GM23338 (cell line): ENCODE measurements at regions not wholly inside any gene's neighbourhood (a gene's known extent, or its start where the extent isn't known, plus 50 kb on each side); places are given as distances from the start of the nearest gene placed in this dataset.

Experiments
- ATAC-seq: fragments of 200-7000 bp; cut with Tn5 transposase; 3 replicates; pipeline ENCODE4 v1.9.1; 2020
- DNase-seq: peaks from one replicate; pipeline ENCODE4 v3.0.0-alpha.2; 2015; ENCODE audit warnings: low spot score
- H2AFZ ChIP-seq: fragments of 200-600 bp; sonication (generic); 2 replicates; pipeline ENCODE4 v1.8.0; 2016; ENCODE audit warnings: antibody characterized with exemption, mild to moderate bottlenecking, moderate library complexity
- H3F3A ChIP-seq: fragments of 200-600 bp; sonication (generic); replicated peaks from 2 replicates; pipeline ENCODE4 v1.8.0; 2017; ENCODE audit warnings: antibody characterized with exemption, mixed run types, low read depth
- H3K27ac ChIP-seq: fragments of 200-600 bp; sonication (generic); 2 replicates; pipeline ENCODE4 v1.6.1; 2016; ENCODE audit warnings: low read depth
- H3K27me3 ChIP-seq: fragments of 200-600 bp; sonication (generic); 2 replicates; pipeline ENCODE4 v1.8.0; 2016; ENCODE audit warnings: mild to moderate bottlenecking, mixed run types, moderate library complexity; ENCODE audit not compliant: insufficient read depth
- H3K36me3 ChIP-seq: fragments of 200-600 bp; sonication (generic); 2 replicates; pipeline ENCODE4 v1.8.0; 2016; ENCODE audit warnings: mild to moderate bottlenecking; ENCODE audit not compliant: insufficient read depth
- H3K4me1 ChIP-seq: fragments of 200-600 bp; sonication (generic); 2 replicates; pipeline ENCODE4 v1.8.0; 2016; ENCODE audit warnings: mild to moderate bottlenecking, moderate library complexity; ENCODE audit not compliant: insufficient read depth
- H3K4me2 ChIP-seq: fragments of 200-600 bp; sonication (generic); 2 replicates; pipeline ENCODE4 v1.7.1; 2017; ENCODE audit warnings: mixed run types
- H3K4me3 ChIP-seq: fragments of 200-600 bp; sonication (generic); 2 replicates; pipeline ENCODE4 v1.6.1; 2016; ENCODE audit warnings: mixed run types
- H3K79me2 ChIP-seq: fragments of 200-600 bp; sonication (generic); replicated peaks from 2 replicates; pipeline ENCODE4 v1.8.0; 2017; ENCODE audit warnings: mild to moderate bottlenecking; ENCODE audit not compliant: insufficient read depth
- H3K9me2 ChIP-seq: fragments of 200-600 bp; sonication (generic); 2 replicates; pipeline ENCODE4 v1.8.0; 2017; ENCODE audit not compliant: insufficient read depth
- H4K20me1 ChIP-seq: fragments of 200-600 bp; sonication (generic); replicated peaks from 2 replicates; pipeline ENCODE4 v1.8.0; 2017; ENCODE audit warnings: mild to moderate bottlenecking; ENCODE audit not compliant: insufficient read depth
- H3K27ac Mint-ChIP-seq: 2 replicates; pipeline ENCODE4 v1.8.0; 2020; ENCODE audit warnings: inconsistent platforms, mild to moderate bottlenecking, moderate library complexity, mixed read lengths
- H3K27me3 Mint-ChIP-seq: 3 replicates; pipeline ENCODE4 v1.8.0; 2022; ENCODE audit warnings: low read depth, mild to moderate bottlenecking, moderate library complexity, mixed read lengths, inconsistent platforms; ENCODE audit not compliant: insufficient read depth, poor library complexity
- H3K36me3 Mint-ChIP-seq: 3 replicates; pipeline ENCODE4 v1.8.0; 2021; ENCODE audit warnings: low read depth, mild to moderate bottlenecking, inconsistent platforms, moderate library complexity, mixed read lengths
- H3K4me1 Mint-ChIP-seq: 3 replicates; pipeline ENCODE4 v1.8.0; 2020; ENCODE audit warnings: mild to moderate bottlenecking, inconsistent platforms, mixed read lengths
- H3K4me3 Mint-ChIP-seq: 3 replicates; pipeline ENCODE4 v1.8.0; 2021; ENCODE audit warnings: moderate library complexity, mild to moderate bottlenecking, inconsistent platforms, mixed read lengths
- H3K9me3 Mint-ChIP-seq: 3 replicates; pipeline ENCODE4 v1.8.0; 2020; ENCODE audit warnings: moderate library complexity, mild to moderate bottlenecking, inconsistent platforms, mixed read lengths
- CREB1 ChIP-seq: fragments of 250-450 bp; sonication (Bioruptor Pico); IDR thresholded peaks from 2 replicates; pipeline ENCODE4 v1.5.0; 2020; ENCODE audit warnings: low read depth, mild to moderate bottlenecking, moderate library complexity
- CTCF ChIP-seq, 2 experiments: fragments of 200-600 bp in 1 of 2; sonication (generic) in 1 of 2; conservative IDR thresholded peaks; 2 replicates each; pipeline versions ENCODE4 v1.5.1 to v1.6.1; 2016 to 2017; ENCODE audit warnings: antibody characterized with exemption in 2 of 2, low read depth in 2 of 2, mild to moderate bottlenecking in 2 of 2, moderate library complexity in 1 of 2
- EZH2 ChIP-seq: fragments of 200-600 bp; sonication (generic); IDR thresholded peaks from one replicate; pipeline ENCODE4 v1.8.0; 2017; ENCODE audit warnings: antibody characterized with exemption, mild to moderate bottlenecking, low read depth; ENCODE audit not compliant: unreplicated experiment
- EZH2phosphoT487 ChIP-seq: fragments of 200-600 bp; sonication (generic); IDR thresholded peaks from one replicate; pipeline ENCODE4 v1.8.1; 2018; ENCODE audit warnings: antibody characterized with exemption; ENCODE audit not compliant: unreplicated experiment
- JUNB ChIP-seq: IDR thresholded peaks from one replicate; pipeline ENCODE4 v1.6.1; 2016; ENCODE audit warnings: antibody characterized with exemption; ENCODE audit not compliant: unreplicated experiment
- NANOG ChIP-seq: IDR thresholded peaks from 2 replicates; pipeline ENCODE4 v1.6.1; 2016; ENCODE audit warnings: antibody characterized with exemption, borderline replicate concordance
- POLR2AphosphoS5 ChIP-seq: IDR thresholded peaks from 2 replicates; pipeline ENCODE4 v1.6.1; 2016; ENCODE audit warnings: antibody characterized with exemption, low read depth
- REST ChIP-seq: IDR thresholded peaks from one replicate; pipeline ENCODE4 v1.6.1; 2018; ENCODE audit warnings: antibody characterized with exemption; ENCODE audit not compliant: unreplicated experiment
- STAT1 ChIP-seq: IDR thresholded peaks from one replicate; pipeline ENCODE4 v1.6.1; 2016; ENCODE audit warnings: antibody characterized with exemption; ENCODE audit not compliant: unreplicated experiment
- ZNF114 ChIP-seq: fragments of 250-450 bp; sonication (Bioruptor Pico); IDR thresholded peaks from 2 replicates; pipeline ENCODE4 v1.5.0; 2020; ENCODE audit warnings: mild to moderate bottlenecking, moderate library complexity
- ZNF331 ChIP-seq: fragments of 250-450 bp; sonication (Bioruptor Pico); IDR thresholded peaks from 2 replicates; pipeline ENCODE4 v1.5.0; 2020; ENCODE audit warnings: low read depth, mild to moderate bottlenecking, moderate library complexity
- ZNF462 ChIP-seq: fragments of 250-450 bp; sonication (Bioruptor Pico); IDR thresholded peaks from 2 replicates; pipeline ENCODE4 v1.5.0; 2020; ENCODE audit warnings: mild to moderate bottlenecking, moderate library complexity

GRCh38 chr11:104763930-104764709, 134.1 kb downstream of the CASP12 start:
- no peaks in the 10 kb centered on the region for H4K20me1 ChIP-seq
- no peaks in the 10 kb centered on the region for H3F3A ChIP-seq
- H3K9me2 ChIP-seq: 0 out of 2 replicates have a peak, but pooled peaks cover 2% of the 10 kb centered on the region
- DNase-seq: no peak
- peaks cover 14% of the 10 kb centered on the region for H3K9me3 Mint-ChIP-seq
- H3K4me1 Mint-ChIP-seq: peaks cover 14% of the 10 kb centered on the region
- H3K4me1 ChIP-seq: peaks cover 24% of the 10 kb centered on the region; the same call in 1 of the 2 replicates
- no peaks in the 10 kb centered on the region for H3K27me3 ChIP-seq
- peak overlapping the region; percentile 67; the same call in 1 of the 2 replicates for H2AFZ ChIP-seq
- H3K36me3 ChIP-seq: no peaks in the 10 kb centered on the region
- H3K36me3 Mint-ChIP-seq: peaks cover 21% of the 10 kb centered on the region
- peaks cover 3% of the 10 kb centered on the region for H3K27me3 Mint-ChIP-seq
- peak overlapping the region; percentile 1; the same call in 1 of the 2 replicates for H3K27ac Mint-ChIP-seq
- H3K4me2 ChIP-seq: 0 out of 2 replicates have a peak overlapping the region, but pooled peaks have one; percentile 18
- no peak for ATAC-seq
- H3K4me3 Mint-ChIP-seq: no peak overlapping the region
- no peak for TF ChIP-seq CREB1 (CRISPR knock-in tag)
- TF ChIP-seq EZH2: no peak
- no peak for TF ChIP-seq CTCF (conservative IDR thresholded peaks at IDR 0.05; ENCODE audit: low read depth in 2 of 2)
- no peak for TF ChIP-seq ZNF114 (CRISPR knock-in tag)
- no peak for TF ChIP-seq NANOG
- no peak for TF ChIP-seq ZNF331
- TF ChIP-seq JUNB: no peak
- no peak for TF ChIP-seq EZH2phosphoT487
- TF ChIP-seq REST: no peak
- no peak for TF ChIP-seq POLR2AphosphoS5
- TF ChIP-seq ZNF462 (CRISPR knock-in tag): no peak
- TF ChIP-seq STAT1: no peak
- 0 out of 2 replicates have a peak overlapping the region, but pooled peaks have one; percentile 65 for H3K27ac ChIP-seq
- H3K79me2 ChIP-seq: no peaks in the 10 kb centered on the region
- no peak overlapping the region for H3K4me3 ChIP-seq
